ENCODE measurements at regions not wholly inside any gene's neighbourhood (a gene's known extent, or its start where the extent isn't known, plus 50 kb on each side); places are given as distances from the start of the nearest gene placed in this dataset.
"Not testable (repeated sequence)": the region's sequence is repeated elsewhere in the genome, so short reads cannot be mapped to it uniquely, and the experiment has no call there.

GRCh38 chr2:7324706-7325105 lies 407.5 kb downstream of the RNF144A start:
- DNase-seq = no peak

GRCh38 chr2:7325186-7325585 lies 408.0 kb downstream of the RNF144A start:
- DNase-seq = no peak

GRCh38 chr2:7329465-7329864 lies 412.3 kb downstream of the RNF144A start:
- DNase-seq = no peak

DNA sequence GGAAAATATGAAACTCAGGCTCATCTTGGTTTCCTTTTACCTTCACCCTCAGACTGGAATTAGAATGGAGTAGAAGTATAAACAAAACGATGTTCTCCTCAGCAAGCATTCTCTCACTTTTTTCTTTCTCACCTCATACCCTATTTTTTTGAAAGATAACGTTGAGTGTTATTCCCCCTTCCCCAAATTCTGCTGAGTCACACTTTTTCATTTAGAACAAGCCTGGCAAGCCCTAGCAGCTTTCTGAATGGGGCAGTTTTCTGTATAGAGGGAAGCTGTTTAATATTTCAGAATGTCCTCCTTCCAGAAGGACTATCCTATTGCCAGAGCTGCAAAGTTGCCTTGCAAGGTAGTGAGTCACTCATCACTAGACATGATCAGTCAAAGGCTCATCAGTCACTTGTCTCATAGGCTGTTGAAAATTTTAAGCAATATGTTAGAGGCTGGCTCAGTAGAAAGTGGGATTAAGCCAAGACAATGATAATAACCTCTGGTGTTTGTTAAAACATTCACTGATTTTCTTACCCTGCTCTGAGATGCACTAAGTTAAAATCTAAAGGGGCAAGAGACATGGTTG lies 416.1 kb downstream of the RNF144A start:
- DNase-seq = no peak

GRCh38 chr2:7333960-7334493 lies 416.8 kb downstream of the RNF144A start:
- no peak for DNase-seq

DNA sequence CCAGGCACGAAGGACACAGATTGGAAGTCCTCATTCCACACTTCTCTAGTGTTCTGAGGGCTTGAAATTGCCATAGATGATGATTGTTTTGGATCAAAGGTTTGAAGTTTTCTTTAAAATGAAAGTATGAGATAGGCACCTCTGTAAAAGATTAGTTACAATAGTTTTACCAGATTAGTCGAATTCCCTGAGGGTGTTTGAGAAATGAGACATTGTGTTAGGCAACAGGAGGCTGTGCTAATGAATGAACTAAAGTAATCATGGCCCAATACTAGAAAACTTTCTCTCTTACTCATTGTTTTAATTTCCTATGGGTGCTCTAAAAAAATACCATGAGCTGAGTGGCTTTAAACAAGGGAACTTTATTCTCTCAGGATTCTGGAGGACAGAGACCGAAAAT lies 421.7 kb downstream of the RNF144A start:
- DNase-seq = no peak

GRCh38 chr2:7346336-7346735 lies 429.1 kb downstream of the RNF144A start:
- DNase-seq = no peak

DNA sequence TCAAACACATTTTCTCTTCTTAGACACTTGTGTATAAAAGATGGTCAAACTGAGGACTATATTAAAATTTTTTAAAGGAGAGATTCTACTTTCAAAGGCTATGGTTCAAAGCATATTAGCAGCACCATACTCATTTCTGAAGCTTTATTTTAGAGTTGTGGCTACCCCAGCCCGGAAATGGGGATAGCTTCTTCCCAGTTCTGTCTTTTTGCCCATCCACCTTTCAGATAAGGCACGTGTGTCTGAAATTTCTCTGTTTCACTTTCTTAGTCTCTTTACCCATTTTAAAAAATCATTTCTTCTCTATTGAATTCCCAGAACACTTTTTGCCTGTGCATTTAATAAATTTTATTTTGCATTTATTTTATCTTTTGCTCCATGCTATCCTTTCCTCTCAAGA lies 431.5 kb downstream of the RNF144A start:
- DNase-seq = no peak

GRCh38 chr2:7352191-7352590 lies 435.0 kb downstream of the RNF144A start:
- DNase-seq = no peak

GRCh38 chr2:7353571-7353970 lies 436.4 kb downstream of the RNF144A start:
- no peak for DNase-seq

DNA sequence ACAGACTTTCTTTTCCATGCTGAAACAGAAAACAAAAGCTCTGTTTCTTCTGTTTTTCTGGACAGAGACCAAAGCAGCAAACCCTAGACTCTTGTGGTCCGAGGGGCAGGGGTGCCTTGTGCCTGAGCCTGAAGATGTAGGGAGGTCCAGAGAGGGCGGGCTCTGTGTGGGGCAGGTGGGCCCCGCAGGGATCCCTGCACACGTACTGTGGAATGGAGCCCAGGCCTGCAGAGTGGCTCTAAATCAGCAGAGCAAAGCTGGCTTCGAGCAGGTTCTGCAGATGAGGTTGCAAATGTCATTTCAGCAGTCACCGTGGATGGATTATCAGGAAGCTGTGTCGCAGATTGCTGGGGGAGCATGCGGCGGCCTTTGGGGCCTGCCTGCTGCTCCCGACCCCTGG lies 438.6 kb downstream of the RNF144A start:
- DNase-seq = no peak

GRCh38 chr2:7356909-7357584 lies 439.8 kb downstream of the RNF144A start:
- no peak for DNase-seq

DNA sequence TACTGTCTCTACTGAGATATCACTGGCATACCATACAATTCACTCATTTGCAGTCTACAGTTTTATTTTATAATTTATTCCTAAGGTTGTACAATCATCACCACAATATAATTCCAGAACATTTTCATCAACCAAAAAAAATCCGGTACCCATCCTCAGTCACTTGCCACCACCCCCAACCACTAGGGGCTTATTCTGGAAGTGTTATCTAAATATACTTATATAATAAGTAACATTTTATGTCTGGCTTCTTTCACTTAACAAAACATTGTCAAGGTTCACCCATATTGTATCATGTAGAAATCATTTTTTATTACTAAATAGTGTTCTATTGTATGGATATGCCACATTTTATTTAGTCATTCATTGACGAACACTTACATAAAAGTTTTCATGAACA lies 440.8 kb downstream of the RNF144A start:
- DNase-seq = no peak

DNA sequence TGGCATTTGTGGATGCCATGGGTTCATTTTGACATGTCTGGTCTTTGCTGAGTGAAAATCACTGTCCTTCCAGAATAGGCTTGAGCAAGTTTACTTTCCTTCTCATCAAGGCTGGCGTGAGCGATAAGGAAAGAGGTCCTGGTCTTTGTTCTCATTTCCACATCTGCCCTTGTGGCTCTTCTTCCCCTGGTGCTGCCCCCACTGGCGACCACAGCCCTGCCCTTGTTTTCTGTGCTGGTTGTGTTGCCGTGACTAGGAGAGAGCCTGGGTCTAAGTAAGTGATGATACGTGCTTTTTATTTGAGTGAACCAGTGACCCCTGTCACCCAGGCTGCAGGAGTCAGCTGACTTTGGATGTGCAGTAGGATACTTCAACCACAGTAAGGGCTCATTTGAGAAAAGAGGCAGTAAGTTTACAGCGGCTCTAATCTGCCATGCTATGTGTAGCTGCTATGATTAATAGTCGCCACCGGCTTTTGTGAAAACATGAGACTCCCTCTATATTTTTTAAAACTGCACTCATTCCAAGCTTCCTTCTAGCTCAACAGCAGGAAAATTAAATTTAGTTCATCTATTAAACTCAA lies 441.7 kb downstream of the RNF144A start:
- DNase-seq = no peak

DNA sequence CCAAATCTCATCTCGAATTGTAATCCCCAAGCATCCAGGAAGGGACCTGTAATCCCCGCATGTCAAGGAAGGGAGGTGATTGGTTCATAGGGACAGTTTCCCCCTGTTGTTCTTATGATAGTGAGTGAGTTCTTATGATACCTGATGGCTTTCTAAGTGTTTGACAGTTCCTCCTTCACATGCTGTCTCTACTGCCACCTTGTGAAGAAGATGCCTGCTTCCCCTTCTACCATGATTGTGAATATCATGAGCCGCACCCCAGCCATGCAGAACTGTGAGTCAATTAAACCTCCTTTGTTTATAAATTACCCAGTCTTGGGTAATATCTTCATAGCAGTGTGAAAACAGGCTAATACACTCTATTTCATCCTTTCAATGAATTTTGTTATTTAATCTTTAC lies 446.7 kb downstream of the RNF144A start:
- no peak for DNase-seq

GRCh38 chr2:7368211-7368610 lies 451.0 kb downstream of the RNF144A start:
- DNase-seq = no peak

GRCh38 chr2:7373156-7373555 lies 455.9 kb downstream of the RNF144A start:
- DNase-seq = no peak

GRCh38 chr2:7375901-7376300 lies 458.7 kb downstream of the RNF144A start:
- DNase-seq = no peak

DNA sequence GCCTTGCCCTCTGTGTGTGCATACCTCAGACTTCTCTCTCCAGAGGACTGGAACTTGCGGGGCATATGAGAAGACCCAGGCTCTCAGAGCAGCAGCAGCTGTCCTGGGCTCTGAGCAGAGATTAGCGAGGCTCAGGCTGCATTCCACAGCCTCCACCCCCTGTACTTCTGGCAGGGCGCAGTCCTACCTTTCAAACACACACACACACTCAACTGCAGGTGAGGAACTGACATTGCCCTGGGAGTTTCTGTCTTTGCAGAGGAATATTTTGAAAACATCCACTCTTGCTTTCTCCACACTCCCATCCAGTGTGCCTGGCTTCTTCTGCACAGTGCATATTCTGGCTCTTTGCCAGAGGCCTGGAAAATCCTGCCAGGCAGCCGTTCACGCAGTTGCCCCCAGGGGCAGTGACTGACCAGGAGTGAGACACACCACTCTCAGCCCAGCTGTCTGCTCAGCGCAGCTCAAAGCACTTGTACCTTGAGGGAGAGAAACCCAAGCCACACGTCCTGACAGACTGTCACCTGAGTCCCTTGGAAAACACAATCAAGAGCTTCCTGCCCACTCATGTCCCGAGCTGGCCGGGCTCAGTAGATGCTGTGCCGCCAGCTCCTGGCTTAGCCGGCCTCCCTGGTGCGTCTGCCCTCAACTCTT lies 460.8 kb downstream of the RNF144A start:
- DNase-seq = peak; percentile 36

DNA sequence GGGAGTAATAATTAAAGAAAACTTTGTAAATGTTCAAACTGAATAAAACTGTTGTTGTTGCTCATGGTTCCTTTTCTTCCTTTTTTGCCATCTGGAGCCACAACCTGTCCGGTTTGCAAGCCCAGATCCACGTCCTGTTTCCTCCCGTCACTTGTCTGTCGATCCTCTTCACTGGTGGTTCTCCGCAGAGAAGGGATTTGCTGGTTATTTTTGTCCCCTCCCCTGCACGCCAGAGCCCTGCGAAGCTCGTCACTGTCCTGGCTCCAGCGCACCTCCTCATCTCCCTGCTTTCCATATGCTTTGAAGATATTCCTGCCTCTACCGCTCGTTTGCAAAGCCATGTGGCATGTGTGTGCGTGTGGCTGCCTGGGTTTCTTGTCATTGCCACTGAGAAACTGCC lies 461.4 kb downstream of the RNF144A start:
- DNase-seq = no peak

- no peak for DNase-seq
Measured at GRCh38 chr2:7379799-7380198, 462.6 kb downstream of the RNF144A start.

GRCh38 chr2:7384773-7385349 lies 467.6 kb downstream of the RNF144A start:
- no peak for DNase-seq

GRCh38 chr2:7390311-7390710 lies 473.1 kb downstream of the RNF144A start:
- DNase-seq = not testable (repeated sequence)

Measured in NCI-H1105 (cell line).